HEK293 (cell line): ENCODE measurements at regions not wholly inside any gene's neighbourhood (a gene's known extent, or its start where the extent isn't known, plus 50 kb on each side); places are given as distances from the start of the nearest gene placed in this dataset.

Experiments used
- ATF2 ChIP-seq: fragments of 450-650 bp; formaldehyde crosslinking; IDR thresholded peaks from 2 replicates; pipeline ENCODE4 v1.5.1; 2016; ENCODE audit warnings: missing biosample characterization, missing genetic modification characterization, low read depth
- RBAK ChIP-seq: fragments of 450-650 bp; formaldehyde crosslinking; IDR thresholded peaks from 2 replicates; pipeline ENCODE4 v1.5.1; 2016; ENCODE audit warnings: missing biosample characterization, missing genetic modification characterization
- ZBTB21 ChIP-seq: fragments of 450-650 bp; formaldehyde crosslinking; IDR thresholded peaks from 2 replicates; pipeline ENCODE4 v1.5.1; 2017; ENCODE audit warnings: missing biosample characterization, missing genetic modification characterization
- ZBTB7A ChIP-seq: fragments of 450-650 bp; formaldehyde crosslinking; IDR thresholded peaks from 2 replicates; pipeline ENCODE4 v1.5.1; 2016; ENCODE audit warnings: low read depth, missing biosample characterization, missing genetic modification characterization
- ZFP41 ChIP-seq: fragments of 450-650 bp; formaldehyde crosslinking; IDR thresholded peaks from 2 replicates; pipeline ENCODE4 v1.5.1; 2016; ENCODE audit warnings: missing biosample characterization, missing genetic modification characterization, borderline replicate concordance
- ZNF274 ChIP-seq, 2 experiments: fragments of 200-500 bp in 1 of 2; fragments of 450-650 bp in 1 of 2; sonication (Bioruptor generic) in 1 of 2; formaldehyde crosslinking in 1 of 2; IDR thresholded peaks; 2 replicates each; pipeline versions ENCODE4 v1.5.1 to v1.6.1; 2014 to 2016; ENCODE audit warnings: borderline replicate concordance in 1 of 2, inconsistent platforms in 1 of 2, low read length in 1 of 2, missing biosample characterization in 1 of 2, missing genetic modification characterization in 1 of 2
- TF ChIP-seq, protein P1 (sequence below): fragments of 450-650 bp; formaldehyde crosslinking; IDR thresholded peaks from 2 replicates; pipeline ENCODE4 v1.5.1; 2016; ENCODE audit warnings: missing biosample characterization, missing genetic modification characterization
- TF ChIP-seq, protein P2 (sequence below): fragments of 450-650 bp; formaldehyde crosslinking; IDR thresholded peaks from 2 replicates; pipeline ENCODE4 v1.5.1; 2016; ENCODE audit warnings: missing biosample characterization, missing genetic modification characterization

GRCh38 chr9:87088621-87089365 lies 141.5 kb upstream of the GAS1 start:
- TF ChIP-seq ZBTB21 (tag by site-specific recombination) (no peak), RBAK (tag by site-specific recombination) (no peak), ZBTB7A (no peak), ATF2 (tag by site-specific recombination) (no peak), ZFP41 (tag by site-specific recombination) (no peak), ZNF274 (IDR thresholded peaks at IDR 0.05; ENCODE audit: low read length) (no peak), ZNF274 (tag by site-specific recombination; IDR thresholded peaks at IDR 0.05; ENCODE audit: borderline replicate concordance) (no peak)
- TF ChIP-seq, protein P1, sequence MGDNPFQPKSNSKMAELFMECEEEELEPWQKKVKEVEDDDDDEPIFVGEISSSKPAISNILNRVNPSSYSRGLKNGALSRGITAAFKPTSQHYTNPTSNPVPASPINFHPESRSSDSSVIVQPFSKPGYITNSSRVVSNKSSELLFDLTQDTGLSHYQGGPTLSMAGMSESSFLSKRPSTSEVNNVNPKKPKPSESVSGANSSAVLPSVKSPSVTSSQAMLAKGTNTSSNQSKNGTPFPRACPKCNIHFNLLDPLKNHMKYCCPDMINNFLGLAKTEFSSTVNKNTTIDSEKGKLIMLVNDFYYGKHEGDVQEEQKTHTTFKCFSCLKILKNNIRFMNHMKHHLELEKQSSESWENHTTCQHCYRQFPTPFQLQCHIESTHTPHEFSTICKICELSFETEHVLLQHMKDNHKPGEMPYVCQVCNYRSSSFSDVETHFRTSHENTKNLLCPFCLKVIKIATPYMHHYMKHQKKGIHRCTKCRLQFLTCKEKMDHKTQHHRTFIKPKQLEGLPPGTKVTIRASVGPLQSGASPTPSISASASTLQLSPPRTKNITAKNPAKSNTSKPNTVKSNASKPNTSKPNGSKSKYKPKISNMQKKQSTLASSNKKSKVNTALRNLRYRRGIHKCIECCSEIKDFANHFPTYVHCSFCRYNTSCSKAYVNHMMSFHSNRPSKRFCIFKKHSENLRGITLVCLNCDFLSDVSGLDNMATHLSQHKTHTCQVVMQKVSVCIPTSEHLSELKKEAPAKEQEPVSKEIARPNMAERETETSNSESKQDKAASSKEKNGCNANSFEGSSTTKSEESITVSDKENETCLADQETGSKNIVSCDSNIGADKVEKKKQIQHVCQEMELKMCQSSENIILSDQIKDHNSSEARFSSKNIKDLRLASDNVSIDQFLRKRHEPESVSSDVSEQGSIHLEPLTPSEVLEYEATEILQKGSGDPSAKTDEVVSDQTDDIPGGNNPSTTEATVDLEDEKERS, result no peak
- TF ChIP-seq, protein P2, sequence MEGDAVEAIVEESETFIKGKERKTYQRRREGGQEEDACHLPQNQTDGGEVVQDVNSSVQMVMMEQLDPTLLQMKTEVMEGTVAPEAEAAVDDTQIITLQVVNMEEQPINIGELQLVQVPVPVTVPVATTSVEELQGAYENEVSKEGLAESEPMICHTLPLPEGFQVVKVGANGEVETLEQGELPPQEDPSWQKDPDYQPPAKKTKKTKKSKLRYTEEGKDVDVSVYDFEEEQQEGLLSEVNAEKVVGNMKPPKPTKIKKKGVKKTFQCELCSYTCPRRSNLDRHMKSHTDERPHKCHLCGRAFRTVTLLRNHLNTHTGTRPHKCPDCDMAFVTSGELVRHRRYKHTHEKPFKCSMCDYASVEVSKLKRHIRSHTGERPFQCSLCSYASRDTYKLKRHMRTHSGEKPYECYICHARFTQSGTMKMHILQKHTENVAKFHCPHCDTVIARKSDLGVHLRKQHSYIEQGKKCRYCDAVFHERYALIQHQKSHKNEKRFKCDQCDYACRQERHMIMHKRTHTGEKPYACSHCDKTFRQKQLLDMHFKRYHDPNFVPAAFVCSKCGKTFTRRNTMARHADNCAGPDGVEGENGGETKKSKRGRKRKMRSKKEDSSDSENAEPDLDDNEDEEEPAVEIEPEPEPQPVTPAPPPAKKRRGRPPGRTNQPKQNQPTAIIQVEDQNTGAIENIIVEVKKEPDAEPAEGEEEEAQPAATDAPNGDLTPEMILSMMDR (tag by site-specific recombination), result no peak
